Erythroblast (primary cell): ENCODE measurements at regions not wholly inside any gene's neighbourhood (a gene's known extent, or its start where the extent isn't known, plus 50 kb on each side); places are given as distances from the start of the nearest gene placed in this dataset.

Experiments used
- GATA1 ChIP-seq: IDR thresholded peaks from 2 replicates; pipeline ENCODE4 v1.6.1; 2011; ENCODE audit warnings: low read depth, mild to moderate bottlenecking, control low read depth, low read length, moderate library complexity
- POLR2A ChIP-seq: IDR thresholded peaks from 2 replicates; pipeline ENCODE4 v1.6.1; 2011; ENCODE audit warnings: mild to moderate bottlenecking, low read length

DNA sequence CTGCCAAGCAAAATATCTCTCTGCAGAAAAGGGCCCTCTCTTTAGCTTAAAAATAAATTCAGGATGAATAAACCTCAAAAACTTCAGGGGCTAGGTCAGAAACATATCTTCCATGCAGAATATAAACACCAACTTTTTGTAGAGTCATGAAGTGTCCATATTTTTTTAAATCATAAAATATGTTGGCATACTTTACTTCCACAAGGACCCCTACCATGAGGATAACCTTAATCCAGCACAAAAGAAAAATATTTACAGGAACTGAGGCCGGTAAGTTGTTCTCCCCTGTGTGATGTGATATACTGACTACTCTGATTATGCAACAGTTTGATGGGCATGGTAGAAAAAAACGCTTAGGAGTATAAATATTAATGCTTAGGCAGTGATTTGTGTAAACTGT lies 264.8 kb upstream of the CDH11 start:
- TF ChIP-seq POLR2A, result no peak
- TF ChIP-seq GATA1, result no peak
